ENCODE measurements at regions not wholly inside any gene's neighbourhood (a gene's known extent, or its start where the extent isn't known, plus 50 kb on each side); places are given as distances from the start of the nearest gene placed in this dataset.
"Not testable (repeated sequence)": the region's sequence is repeated elsewhere in the genome, so short reads cannot be mapped to it uniquely, and the experiment has no call there.

- no peaks in the 10 kb centered on the region for H3K27me3 ChIP-seq
- H3K4me1 ChIP-seq (replicated peaks in 1 of 2), result no peaks in the 10 kb centered on the region
- no peak overlapping the region for H3K27ac ChIP-seq
- H3K36me3 ChIP-seq (replicated peaks in 1 of 2), result no peaks in the 10 kb centered on the region
- 62 to 79% (median 70%) methylated on average over 2 of the region's 2 CpGs for WGBS, 4 donors
- no peak for DNase-seq
- intact Hi-C loops (cut with DNase I), result no loop called here
- no peaks in the 10 kb centered on the region for H3K9me3 ChIP-seq (replicated peaks in 1 of 3)
- no peak overlapping the region for H3K4me3 ChIP-seq
- TF ChIP-seq CTCF (IDR thresholded peaks at IDR 0.05) (no peak), POLR2A (IDR thresholded peaks at IDR 0.05) (no peak)
These were observed 335.3 kb upstream of the NRSN1 start for GRCh38 chr6:23790756-23791155.

- H3K27ac ChIP-seq, result no peak overlapping the region
- no peaks in the 10 kb centered on the region for H3K4me1 ChIP-seq (replicated peaks in 1 of 2)
- no peaks in the 10 kb centered on the region for H3K27me3 ChIP-seq
- TF ChIP-seq CTCF (IDR thresholded peaks at IDR 0.05) (no peak), POLR2A (IDR thresholded peaks at IDR 0.05) (no peak)
- no peak for DNase-seq
- no peak overlapping the region for H3K4me3 ChIP-seq
- intact Hi-C loops (cut with DNase I), result no loop called here
- 80 to 100% (median 94%) methylated on average over 1 of the region's 1 CpG for WGBS, 4 donors
- H3K36me3 ChIP-seq (replicated peaks in 1 of 2), result no peaks in the 10 kb centered on the region
- no peaks in the 10 kb centered on the region for H3K9me3 ChIP-seq (replicated peaks in 1 of 3)
These were observed 329.0 kb upstream of the NRSN1 start for GRCh38 chr6:23797041-23797440.

GRCh38 chr6:23804289-23804688 lies 321.7 kb upstream of the NRSN1 start:
- H3K4me3 ChIP-seq; DNase-seq; H3K27me3 ChIP-seq; H3K27ac ChIP-seq; H3K9me3 ChIP-seq (replicated peaks in 1 of 3); H3K4me1 ChIP-seq (replicated peaks in 1 of 2); intact Hi-C loops (cut with DNase I); H3K36me3 ChIP-seq (replicated peaks in 1 of 2): not testable (repeated sequence)
- WGBS, 4 donors, result 67 to 91% (median 90%) methylated on average over 3 to 15 of the region's 15 CpGs

- DNase-seq; H3K9me3 ChIP-seq (replicated peaks in 1 of 3); intact Hi-C loops (cut with DNase I); H3K4me1 ChIP-seq (replicated peaks in 1 of 2); H3K27ac ChIP-seq; H3K36me3 ChIP-seq (replicated peaks in 1 of 2); H3K27me3 ChIP-seq; H3K4me3 ChIP-seq: not testable (repeated sequence)
- 79 to 89% (median 86%) methylated on average over 4 to 5 of the region's 5 CpGs for WGBS, 4 donors
These were observed 304.9 kb upstream of the NRSN1 start for GRCh38 chr6:23821141-23821540.

- no peaks in the 10 kb centered on the region for H3K27me3 ChIP-seq
- intact Hi-C loops (cut with DNase I), result no loop called here
- H3K4me1 ChIP-seq (replicated peaks in 1 of 2), result no peaks in the 10 kb centered on the region
- WGBS, 4 donors, result 46 to 65% (median 55%) methylated on average over 1 of the region's 1 CpG
- DNase-seq, result no peak
- TF ChIP-seq POLR2A (IDR thresholded peaks at IDR 0.05) (no peak), CTCF (IDR thresholded peaks at IDR 0.05) (no peak)
- H3K9me3 ChIP-seq (replicated peaks in 1 of 3), result no peaks in the 10 kb centered on the region
- no peak overlapping the region for H3K4me3 ChIP-seq
- no peaks in the 10 kb centered on the region for H3K36me3 ChIP-seq (replicated peaks in 1 of 2)
- H3K27ac ChIP-seq, result no peak overlapping the region
These were observed 302.6 kb upstream of the NRSN1 start for GRCh38 chr6:23823421-23823820.
